PC-3 (cell line): ENCODE measurements at regions not wholly inside any gene's neighbourhood (a gene's known extent, or its start where the extent isn't known, plus 50 kb on each side); places are given as distances from the start of the nearest gene placed in this dataset.
"Not testable (repeated sequence)": the region's sequence is repeated elsewhere in the genome, so short reads cannot be mapped to it uniquely, and the experiment has no call there.

Source experiments
- ATAC-seq: fragments of 200-7000 bp; cut with Tn5 transposase; 2 replicates; pipeline ENCODE4 v1.9.1; 2020; ENCODE audit warnings: mild to moderate bottlenecking, moderate library complexity
- BruUV-seq: library from RNA; stranded (reverse); fragments of 400-500 nt; replicated peaks from 2 replicates; lab custom pipeline; 2021; lab: Mats Ljungman, UMichigan
- CTCF ChIA-PET: fragments of 300-600 bp; sonication (Branson Sonifier 250); formaldehyde crosslinking; loops from one replicate; lab custom pipeline; 2022; ENCODE audit warnings: antibody characterized with exemption; lab: Charles Lee
- POLR2A ChIA-PET: fragments of 300-600 bp; sonication (Branson Sonifier 250); formaldehyde crosslinking; loops from one replicate; lab custom pipeline; 2022; ENCODE audit warnings: antibody characterized with exemption; ENCODE audit not compliant: unreplicated experiment; lab: Charles Lee
- DNase-seq: peaks from one replicate; pipeline ENCODE4 v3.0.0-alpha.2; 2015
- H2AFZ ChIP-seq: fragments of 300-600 bp; sonication (generic); 2 replicates; pipeline ENCODE4 v1.6.0; 2016; ENCODE audit warnings: antibody characterized with exemption, low read length
- H3F3A ChIP-seq: fragments of 300-600 bp; sonication (generic); one replicate; pipeline ENCODE4 v1.6.0; 2017; ENCODE audit warnings: antibody characterized with exemption, low read length, control low read depth, mild to moderate bottlenecking; ENCODE audit not compliant: unreplicated experiment
- H3K27ac ChIP-seq: fragments of 300-600 bp; sonication (generic); 2 replicates; pipeline ENCODE4 v1.5.1; 2016; ENCODE audit warnings: mild to moderate bottlenecking, low read length
- H3K27me3 ChIP-seq: fragments of 300-600 bp; sonication (generic); 2 replicates; pipeline ENCODE4 v1.6.1; 2016; ENCODE audit warnings: low read length, mixed read lengths
- H3K36me3 ChIP-seq: fragments of 300-600 bp; sonication (generic); 2 replicates; pipeline ENCODE4 v1.6.1; 2016; ENCODE audit warnings: low read depth, mixed run types, low read length, mixed read lengths
- H3K4me1 ChIP-seq: fragments of 300-600 bp; sonication (generic); 2 replicates; pipeline ENCODE4 v1.5.1; 2016; ENCODE audit warnings: low read length; ENCODE audit not compliant: insufficient read depth
- H3K4me2 ChIP-seq: fragments of 300-600 bp; sonication (generic); 2 replicates; pipeline ENCODE4 v1.6.0; 2016; ENCODE audit warnings: low read length
- H3K4me3 ChIP-seq: fragments of 300-600 bp; sonication (generic); 2 replicates; pipeline ENCODE4 v1.5.1; 2016; ENCODE audit warnings: mild to moderate bottlenecking, low read length, mixed read lengths
- H3K79me2 ChIP-seq: fragments of 300-600 bp; sonication (generic); 2 replicates; pipeline ENCODE4 v1.6.1; 2017; ENCODE audit warnings: low read length, mixed read lengths
- H3K9ac ChIP-seq: fragments of 300-600 bp; sonication (generic); 2 replicates; pipeline ENCODE4 v1.6.0; 2016; ENCODE audit warnings: mild to moderate bottlenecking, low read length
- H3K9me2 ChIP-seq: fragments of 300-600 bp; sonication (generic); replicated peaks from 2 replicates; pipeline ENCODE4 v1.6.1; 2016; ENCODE audit warnings: mixed run types, low read length, mixed read lengths
- H3K9me3 ChIP-seq: fragments of 300-600 bp; sonication (generic); 2 replicates; pipeline ENCODE4 v1.6.1; 2016; ENCODE audit warnings: low read length, mixed read lengths
- H4K20me1 ChIP-seq: fragments of 300-600 bp; sonication (generic); 2 replicates; pipeline ENCODE4 v1.6.1; 2016; ENCODE audit warnings: low read length, mixed read lengths
- CTCF ChIP-seq: fragments of 300-600 bp; sonication (generic); conservative IDR thresholded peaks from 2 replicates; pipeline ENCODE4 v1.5.1; 2017; ENCODE audit warnings: antibody characterized with exemption, low read depth, mild to moderate bottlenecking, low read length
- EZH2 ChIP-seq: fragments of 300-600 bp; sonication (generic); IDR thresholded peaks from one replicate; pipeline ENCODE4 v1.6.1; 2017; ENCODE audit warnings: antibody characterized with exemption, mild to moderate bottlenecking, low read length; ENCODE audit not compliant: unreplicated experiment
- EZH2phosphoT487 ChIP-seq: fragments of 300-600 bp; sonication (generic); IDR thresholded peaks from 2 replicates; pipeline ENCODE4 v1.6.1; 2018; ENCODE audit warnings: mild to moderate bottlenecking, antibody characterized with exemption, low read length, borderline replicate concordance
- intact Hi-C: fragments of 100-400 bp; cut with micrococcal nuclease; formaldehyde crosslinking; loops from 2 replicates; pipeline ENCODE4 v1.9.0; 2023

DNA sequence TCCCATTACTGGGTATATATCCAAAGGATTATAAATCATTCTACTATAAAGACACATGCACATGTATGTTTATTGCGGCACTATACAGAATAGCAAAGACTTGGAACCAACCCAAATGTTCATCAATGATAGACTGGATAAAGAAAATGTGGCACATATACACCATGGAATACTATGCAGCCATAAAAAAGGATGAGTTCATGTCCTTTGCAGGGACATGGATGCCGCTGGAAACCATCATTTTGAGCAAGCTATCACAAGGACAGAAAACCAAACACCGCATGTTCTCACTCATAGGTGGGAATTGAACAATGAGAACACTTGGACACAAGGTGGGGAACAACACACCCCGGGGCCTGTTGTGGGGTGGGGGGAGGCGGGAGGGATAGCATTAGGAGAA lies 57.0 kb upstream of the NEUROD1 start:
- H3K36me3 ChIP-seq, CTCF ChIA-PET, intact Hi-C loops: not testable (repeated sequence)

GRCh38 chr2:181738074-181738473 lies 57.8 kb upstream of the NEUROD1 start:
- Histone ChIP-seq H3K4me1 (peaks cover 20% of the 10 kb centered on the region), H3K4me2 (no peak overlapping the region), H4K20me1 (no peaks in the 10 kb centered on the region), H3F3A (no peaks in the 10 kb centered on the region), H3K9ac (no peak overlapping the region), H3K9me3 (no peaks in the 10 kb centered on the region), H3K9me2 (no peaks in the 10 kb centered on the region), H3K36me3 (no peaks in the 10 kb centered on the region), H2AFZ (no peak overlapping the region), H3K79me2 (no peaks in the 10 kb centered on the region), H3K27ac (no peak overlapping the region), H3K4me3 (no peak overlapping the region), H3K27me3 (no peaks in the 10 kb centered on the region)
- POLR2A ChIA-PET, result no interaction called here
- intact Hi-C loops, result loop anchor here (1.0 kb wide), 2 partner anchors 166 to 339 kb away; no protein-coding TSS in a partner anchor
- no TSS peak for BruUV-seq
- CTCF ChIA-PET, result interaction anchor here (0.6 to 1.0 kb wide), 6 partner anchors 74 to 447 kb away, joined by 3 to 7 read pairs (median 3); no protein-coding TSS in a partner anchor
- DNase-seq, result peak; percentile 58
- peak; percentile 65 for ATAC-seq
- TF ChIP-seq EZH2 (no peak), CTCF (peak; percentile 58)

More for the DNA sequence above, 57.0 kb upstream of the NEUROD1 start:
- H3K4me1 ChIP-seq, result peaks cover 12% of the 10 kb centered on the region
- H4K20me1 ChIP-seq, DNase-seq, H3K27me3 ChIP-seq, H3F3A ChIP-seq, H3K4me2 ChIP-seq, H3K79me2 ChIP-seq, H3K9ac ChIP-seq, ATAC-seq, H3K27ac ChIP-seq, H3K9me2 ChIP-seq, H3K4me3 ChIP-seq, POLR2A ChIA-PET, H3K9me3 ChIP-seq, BruUV-seq, H2AFZ ChIP-seq: not testable (repeated sequence)

- Histone ChIP-seq H3K9ac (no peak overlapping the region), H3K27ac (no peak overlapping the region), H3K9me3 (no peaks in the 10 kb centered on the region), H3F3A (no peaks in the 10 kb centered on the region), H3K36me3 (no peaks in the 10 kb centered on the region), H3K4me2 (no peak overlapping the region), H3K79me2 (no peaks in the 10 kb centered on the region), H3K4me3 (no peak overlapping the region), H3K9me2 (no peaks in the 10 kb centered on the region), H2AFZ (no peak overlapping the region), H3K27me3 (no peaks in the 10 kb centered on the region), H4K20me1 (no peaks in the 10 kb centered on the region), H3K4me1 (peaks cover 25% of the 10 kb centered on the region)
- ChIA-PET CTCF (interaction anchor here (0.6 to 1.0 kb wide), 6 partner anchors 74 to 447 kb away, joined by 3 to 7 read pairs (median 3); no protein-coding TSS in a partner anchor), POLR2A (no interaction called here)
- no peak for TF ChIP-seq EZH2
- TF ChIP-seq EZH2phosphoT487, result no peak
- TF ChIP-seq CTCF, result no peak
- intact Hi-C loops, result loop anchor here (1.0 kb wide), 2 partner anchors 166 to 339 kb away; no protein-coding TSS in a partner anchor
- ATAC-seq, result peak; percentile 38; the same call in 1 of the 2 replicates
- DNase-seq, result no peak
- BruUV-seq, result no TSS peak
Observed at GRCh38 chr2:181738563-181738962, 58.2 kb upstream of the NEUROD1 start.
